ENCODE measurements at regions not wholly inside any gene's neighbourhood (a gene's known extent, or its start where the extent isn't known, plus 50 kb on each side); places are given as distances from the start of the nearest gene placed in this dataset.

DNA sequence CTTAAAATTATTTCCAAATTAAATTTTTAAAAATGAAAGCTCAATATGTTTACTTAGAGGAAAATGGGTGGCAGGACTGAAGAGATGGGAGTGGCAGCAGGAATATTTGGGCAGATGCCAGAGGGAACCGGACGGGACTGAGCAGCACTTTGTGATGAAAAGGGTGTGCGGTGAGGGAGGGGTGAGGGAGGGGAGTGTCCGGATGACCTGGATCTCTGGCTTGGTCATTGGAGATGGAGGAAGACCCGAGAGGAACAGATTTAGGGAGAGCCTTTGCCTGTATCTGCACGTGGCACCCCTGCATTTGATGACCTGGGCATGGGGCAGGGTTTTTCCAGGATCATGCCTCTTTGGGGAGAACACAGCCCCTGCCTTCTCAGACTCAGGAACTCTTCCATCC, 201.1 kb upstream of the MVB12B start:
- DNase-seq = no peak

DNA sequence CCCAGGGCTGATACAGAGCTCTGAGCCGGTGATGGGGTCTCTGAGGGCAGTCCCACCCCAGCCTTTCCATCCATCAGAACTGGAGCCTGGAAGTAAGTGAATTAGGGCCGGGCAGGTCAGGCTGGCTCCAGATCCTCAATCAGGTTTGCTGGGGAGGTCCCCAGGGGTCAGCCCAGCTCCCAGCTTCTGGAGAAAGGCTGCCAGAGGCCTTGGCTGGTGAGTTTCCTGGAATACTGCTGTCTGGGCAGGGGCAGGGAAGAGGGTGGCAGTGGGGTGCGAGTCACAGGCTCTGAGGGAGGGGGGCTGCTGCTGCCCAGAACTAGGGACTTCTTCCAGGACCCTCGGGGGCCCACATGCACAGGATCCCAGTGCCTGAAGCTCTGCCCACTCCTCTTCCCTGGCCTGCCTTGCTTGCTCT, 200.6 kb upstream of the MVB12B start:
- DNase-seq = no peak

DNA sequence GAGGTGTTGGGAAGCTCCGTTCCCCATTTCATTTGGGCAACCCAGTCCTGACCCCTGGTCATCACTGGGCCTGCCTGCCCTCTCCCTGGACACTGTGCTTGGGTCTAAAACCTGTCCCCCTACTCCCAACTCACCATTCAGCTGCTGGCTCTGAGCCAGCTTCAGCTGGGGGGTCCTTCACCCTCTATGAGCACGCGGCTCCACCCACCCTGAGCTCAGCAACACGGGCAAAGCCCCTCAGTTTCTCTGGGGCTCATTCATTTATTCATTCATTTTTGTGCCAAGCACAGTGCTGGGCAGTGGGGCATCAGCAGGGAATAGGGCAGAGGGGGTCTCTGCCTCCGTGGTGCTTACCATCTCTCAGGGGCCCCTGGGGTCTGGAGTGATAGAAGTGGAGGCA, 199.8 kb upstream of the MVB12B start:
- DNase-seq = no peak

DNA sequence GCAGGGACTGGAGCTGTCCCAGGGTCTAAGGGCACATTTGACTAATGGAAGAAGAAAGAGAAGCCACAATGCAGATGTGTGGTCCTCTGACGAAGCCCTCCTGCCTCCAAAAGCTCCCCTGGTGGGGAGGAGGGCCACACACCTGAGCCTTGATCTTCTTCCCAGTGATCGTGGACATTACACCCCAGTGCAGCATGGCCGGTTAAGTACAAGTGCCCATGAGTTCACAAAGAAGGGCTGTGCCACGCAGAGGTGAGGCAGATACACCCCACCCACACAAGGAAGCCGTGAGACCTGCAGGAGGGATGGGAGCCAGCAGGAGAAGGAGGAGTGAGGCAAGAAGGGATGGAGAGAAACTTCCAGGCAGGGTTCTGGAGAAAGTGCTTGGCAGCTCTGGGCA, 199.0 kb upstream of the MVB12B start:
- no peak for DNase-seq

DNA sequence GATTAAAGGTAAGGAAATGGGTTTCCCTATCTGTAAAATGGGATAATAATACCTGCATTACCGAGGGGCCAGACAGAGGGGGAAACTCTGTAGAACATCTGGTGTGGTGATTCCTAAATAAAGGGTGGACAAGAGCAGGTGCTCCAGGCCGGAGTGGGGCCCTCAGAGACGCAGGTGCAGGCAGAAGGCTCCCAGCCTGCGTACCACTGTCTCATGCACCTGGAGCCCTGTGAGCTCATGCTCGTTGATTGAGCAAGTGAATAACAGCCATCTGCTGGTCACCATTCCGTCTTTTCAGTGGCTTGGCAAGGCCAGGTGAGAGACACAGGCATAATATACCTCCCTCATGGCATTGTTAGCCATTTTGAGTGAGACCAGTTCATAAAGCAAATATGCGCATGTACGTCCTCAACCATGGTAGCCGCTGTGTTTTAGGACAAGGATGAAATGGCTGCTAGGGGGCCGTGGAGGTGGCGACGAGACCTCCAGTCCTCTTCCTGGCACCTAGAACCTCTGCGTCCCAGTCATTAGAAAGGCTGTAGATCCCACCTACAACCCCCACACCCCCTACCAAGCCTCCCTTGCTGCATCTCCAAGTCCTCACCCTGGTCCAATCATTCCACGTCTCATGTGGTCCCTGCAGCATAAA, 198.0 kb upstream of the MVB12B start:
- no peak for DNase-seq

DNA sequence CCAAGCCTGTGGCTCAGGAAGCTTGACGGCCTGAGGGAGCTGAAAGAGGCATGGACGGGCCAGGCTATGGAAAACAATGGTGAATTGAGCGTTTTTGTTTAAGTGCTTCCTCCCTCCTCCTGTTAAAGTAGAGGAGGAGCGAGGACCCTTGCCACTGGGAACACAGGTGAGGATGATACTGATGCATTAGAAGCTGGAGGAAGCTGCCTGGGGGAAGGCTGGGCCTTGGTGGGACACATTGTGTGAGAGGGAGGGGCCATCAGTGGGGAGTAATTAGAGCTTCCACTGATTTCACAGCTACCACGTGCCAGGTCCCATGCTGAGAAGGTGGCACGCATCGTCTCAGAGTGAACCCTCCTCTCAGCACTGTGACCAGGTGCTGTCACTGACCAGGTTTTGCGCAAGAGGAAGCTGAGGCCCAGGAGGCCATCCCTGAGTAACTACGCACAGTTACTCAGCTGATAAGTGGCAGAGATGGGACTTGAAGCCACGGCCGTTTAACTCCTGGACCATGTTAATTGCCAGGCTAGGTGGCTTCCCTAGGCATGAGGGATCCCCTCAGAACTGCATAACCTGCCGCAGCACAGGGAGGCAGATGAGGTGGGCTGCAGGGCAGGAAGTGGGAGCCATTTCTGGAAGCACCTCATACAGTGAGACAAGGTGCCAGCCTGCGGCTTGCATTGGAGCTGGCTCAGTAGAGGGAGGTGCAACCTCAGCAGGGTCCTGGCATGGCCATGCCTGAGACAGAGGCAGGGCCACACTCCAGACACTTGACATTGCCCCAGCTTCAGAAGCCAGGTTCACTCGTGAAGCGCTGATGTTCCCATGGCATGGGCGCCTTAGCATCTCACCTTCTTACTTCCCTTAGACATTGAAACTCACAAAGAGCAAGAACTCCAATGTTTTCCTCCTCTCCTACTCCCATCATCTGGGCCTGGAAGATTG, 195.3 kb upstream of the MVB12B start:
- no peak for DNase-seq

DNA sequence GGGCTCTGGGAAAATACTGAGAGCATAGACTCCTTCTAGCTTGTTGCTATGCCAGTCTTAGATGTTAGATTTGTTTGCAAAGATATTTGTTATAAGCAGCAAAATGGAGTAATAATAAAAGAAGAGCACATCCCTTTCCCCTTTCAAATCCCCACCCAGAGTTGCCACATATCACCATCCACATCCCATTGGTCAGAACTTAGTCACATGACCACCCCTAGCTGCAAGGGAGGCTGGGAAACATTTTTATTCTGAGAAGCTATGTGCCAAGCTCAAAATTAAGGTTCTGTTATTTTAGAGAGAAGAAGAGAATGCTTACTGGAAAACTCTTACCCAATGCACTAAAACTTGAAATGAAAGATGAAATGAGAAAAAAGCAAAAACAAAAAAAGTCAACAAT, 193.9 kb upstream of the MVB12B start:
- DNase-seq = no peak

DNA sequence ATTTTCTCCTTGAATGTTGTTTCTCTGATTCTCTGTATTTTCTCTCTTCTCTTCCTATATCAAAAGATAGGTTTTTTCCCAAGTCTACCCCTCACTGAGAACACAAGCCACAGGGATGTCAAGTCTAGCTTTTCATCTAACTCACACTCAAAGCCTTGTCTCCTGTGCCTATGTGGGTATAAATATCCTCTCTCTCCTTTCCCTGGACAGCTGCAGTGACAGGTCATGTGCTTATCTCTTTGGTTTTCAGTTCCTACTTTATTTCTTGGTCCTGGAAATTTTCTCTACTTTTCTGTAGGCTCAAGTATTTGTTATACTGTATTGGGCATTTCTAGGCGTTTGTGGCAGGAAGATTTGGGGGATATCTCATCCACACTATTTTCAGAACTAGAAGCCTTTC, 182.4 kb upstream of the MVB12B start:
- DNase-seq = no peak

DNA sequence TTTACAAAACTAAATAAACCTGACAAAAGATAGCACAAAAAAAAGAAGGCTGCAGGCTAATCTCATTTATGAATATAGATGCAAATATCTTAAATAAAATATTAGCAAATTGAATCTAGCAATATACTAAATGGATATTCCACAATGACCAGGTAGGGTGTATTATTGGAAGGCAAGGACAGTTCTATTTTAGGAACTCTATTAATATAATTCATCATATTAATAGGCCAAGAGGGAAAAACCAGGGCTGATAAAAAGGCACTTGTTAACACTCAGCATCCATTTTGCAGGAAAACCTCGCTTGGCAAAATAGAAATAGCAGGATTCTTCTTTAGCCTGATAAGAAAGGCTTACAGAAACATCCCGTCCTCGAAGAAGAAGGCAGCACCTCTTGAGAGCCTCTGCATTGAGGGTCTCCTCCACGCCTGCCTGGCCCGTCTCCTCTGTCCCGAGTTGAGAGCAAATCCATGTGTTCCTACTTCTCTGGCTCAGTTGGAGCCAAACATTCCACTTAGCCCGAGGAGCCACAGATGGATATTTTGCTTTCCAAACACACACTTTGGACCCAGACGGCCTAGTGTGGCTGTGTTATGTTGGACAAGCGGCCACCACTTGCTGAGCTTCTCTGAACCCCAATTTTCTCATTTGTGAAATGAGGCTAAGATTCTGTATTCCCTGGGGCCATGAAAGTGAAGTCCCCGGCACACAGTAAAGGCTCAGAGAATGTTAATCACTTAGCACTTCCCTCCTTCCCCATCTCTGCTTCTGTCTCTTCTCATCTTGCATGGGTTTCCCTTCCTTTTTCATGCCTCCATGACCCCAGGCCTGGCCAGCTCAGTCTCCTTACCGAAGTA, 181.8 kb upstream of the MVB12B start:
- no peak for DNase-seq

DNA sequence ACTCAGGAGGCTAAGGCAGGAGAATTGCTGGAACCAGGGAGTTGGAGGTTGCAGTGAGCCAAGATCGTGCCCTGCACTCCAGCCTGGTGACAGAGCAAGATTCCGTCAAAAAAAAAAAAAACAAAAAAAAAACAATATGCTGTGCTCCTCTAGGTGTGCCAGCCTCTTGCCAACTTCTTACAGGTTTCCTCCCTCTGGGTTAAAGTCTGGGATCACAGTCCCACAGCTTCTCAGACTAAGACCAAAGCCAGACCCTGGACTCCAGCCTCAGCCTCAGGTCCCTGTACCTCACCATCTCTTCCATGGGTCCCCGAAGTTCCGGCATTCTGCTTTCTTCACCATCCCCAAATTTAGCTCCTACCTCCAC, 180.8 kb upstream of the MVB12B start:
- no peak for DNase-seq

DNA sequence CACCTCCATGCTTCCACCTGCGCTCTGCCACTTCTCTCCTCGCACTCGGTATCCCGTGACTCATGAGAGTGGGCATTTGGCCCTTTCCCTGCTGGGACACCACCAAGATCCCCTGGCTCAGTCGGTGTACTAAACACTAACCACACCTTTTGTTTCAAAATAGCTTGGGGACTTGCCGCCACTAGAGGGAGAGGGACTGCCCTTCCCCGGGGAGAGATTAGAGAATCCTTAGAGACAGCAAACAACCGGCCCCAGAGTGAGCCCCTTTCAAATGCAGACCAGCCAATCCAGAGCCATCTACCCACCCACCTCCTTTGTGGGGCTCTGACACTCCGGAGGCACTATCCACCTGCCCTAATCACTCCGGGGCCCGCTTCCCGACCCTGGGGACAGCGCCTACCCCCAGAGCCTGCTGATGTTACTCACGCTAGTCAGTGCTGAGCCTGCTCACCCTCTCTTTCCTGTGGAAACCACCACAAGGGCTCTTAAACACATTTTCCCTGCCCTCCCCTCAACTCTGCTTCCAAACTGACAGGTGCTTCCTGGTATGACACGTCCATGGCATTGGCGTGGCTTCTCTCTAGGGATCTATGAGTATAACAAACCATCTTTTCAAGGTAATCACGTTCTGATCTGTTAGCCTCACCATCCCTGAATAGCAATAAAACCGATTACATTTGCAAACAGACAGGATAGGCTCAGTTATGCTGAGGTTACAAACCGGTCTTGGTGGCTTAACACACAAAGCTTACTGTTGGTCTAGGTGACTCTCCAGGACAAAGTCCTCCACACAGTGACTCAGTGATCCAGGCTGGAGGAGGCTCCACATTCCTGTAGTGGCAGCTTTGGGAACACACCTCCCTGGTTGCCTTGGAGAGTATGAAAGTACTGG, 180.1 kb upstream of the MVB12B start:
- peak in 1 of 2 donors; percentile 10 for DNase-seq

DNA sequence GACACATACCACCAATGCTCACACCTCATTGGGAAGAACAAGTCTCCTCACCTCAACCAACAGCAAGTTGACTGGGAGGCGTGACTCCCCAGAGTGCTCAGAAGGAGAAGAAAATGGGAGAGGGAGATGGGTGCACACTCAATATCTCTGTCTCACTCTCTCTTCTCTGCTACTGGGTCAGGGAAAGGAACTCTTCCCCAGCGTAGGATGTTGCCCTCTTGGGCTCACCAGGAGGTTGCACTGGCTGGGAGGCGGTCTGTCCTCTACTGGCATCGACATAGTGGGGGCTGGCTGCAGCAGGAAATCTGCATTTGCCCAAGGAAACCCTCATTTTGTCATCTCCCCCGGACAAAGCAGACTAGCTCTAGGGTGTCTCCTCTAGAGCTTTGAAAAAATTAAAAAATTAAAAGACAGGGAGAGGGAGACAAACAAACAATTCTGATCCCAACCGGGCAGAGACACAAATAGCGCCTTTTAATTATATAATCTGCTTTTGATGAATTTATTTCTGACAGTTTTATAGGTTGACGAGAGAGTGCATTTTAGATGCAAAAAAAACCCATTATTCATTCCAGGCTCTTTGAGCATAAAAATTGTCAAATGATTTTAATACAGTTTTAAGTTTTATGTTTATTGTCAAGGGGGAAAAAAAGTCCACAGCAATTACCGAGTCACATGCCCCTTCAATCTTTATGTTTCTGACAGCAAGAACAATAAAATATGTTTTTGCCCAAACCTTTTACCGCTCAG, 179.3 kb upstream of the MVB12B start:
- no peak for DNase-seq

DNA sequence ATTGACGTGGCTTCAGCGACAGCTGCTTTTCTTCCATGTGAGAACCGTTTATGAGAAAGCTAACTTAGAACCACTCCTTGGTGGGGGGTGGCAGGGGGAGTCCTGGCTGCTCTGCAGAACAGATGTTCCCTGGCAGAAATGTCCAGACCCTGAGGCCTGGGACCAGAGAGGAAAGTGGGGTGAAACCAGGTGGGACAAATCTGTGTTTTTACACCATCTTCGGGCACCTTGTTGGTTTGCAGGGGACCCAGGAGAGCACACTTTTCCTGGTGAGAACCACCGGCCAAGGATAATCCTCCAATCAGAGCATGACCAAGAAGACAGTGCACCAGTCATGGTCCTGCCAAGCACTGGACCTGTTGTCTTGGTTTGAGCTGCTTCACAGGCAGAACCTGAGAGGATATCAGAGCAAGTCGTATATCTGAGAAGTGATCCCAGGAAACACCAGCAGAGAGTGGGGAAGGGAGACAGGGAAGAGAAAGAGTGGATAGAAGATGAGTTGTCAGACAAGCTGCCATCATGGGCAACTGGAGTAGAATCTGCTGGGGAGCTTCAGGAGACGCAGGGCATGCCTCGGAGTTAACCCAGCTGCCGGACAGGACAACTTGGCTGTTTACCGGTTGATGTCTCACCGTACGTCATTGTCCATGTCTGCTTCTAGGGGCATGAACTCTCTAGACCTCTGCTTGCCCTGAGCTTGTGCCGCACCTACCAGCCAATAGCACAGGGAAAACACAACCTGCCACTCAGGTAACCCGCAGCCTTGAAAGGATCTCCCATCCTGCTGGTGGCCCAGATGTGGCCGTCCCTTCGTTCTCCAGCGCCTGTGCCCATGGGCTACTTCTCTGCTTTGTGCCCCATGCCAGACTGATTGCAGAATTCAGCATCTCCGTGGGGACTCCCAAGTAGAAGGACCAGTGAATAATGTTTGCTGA, 178.4 kb upstream of the MVB12B start:
- DNase-seq = no peak

DNA sequence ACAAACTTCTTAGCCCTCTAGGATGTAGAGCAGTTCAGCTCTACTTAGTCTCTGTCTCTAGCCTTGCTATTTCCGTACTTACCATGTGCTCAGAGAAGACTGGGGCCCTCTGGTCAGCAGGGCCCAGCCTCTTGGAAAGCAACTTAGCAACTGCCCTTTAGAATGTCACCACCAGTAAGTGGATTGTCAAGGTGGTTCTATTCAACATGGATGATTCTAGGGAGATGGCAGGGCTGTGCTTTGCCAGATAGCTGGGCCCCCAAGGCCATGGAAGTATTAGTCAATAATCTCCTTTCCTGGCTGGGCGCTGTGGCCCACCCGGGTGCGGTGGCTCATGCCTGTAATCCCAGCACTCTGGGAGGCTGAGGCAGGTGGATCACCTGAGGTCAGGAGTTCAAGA, 177.6 kb upstream of the MVB12B start:
- no peak for DNase-seq

DNA sequence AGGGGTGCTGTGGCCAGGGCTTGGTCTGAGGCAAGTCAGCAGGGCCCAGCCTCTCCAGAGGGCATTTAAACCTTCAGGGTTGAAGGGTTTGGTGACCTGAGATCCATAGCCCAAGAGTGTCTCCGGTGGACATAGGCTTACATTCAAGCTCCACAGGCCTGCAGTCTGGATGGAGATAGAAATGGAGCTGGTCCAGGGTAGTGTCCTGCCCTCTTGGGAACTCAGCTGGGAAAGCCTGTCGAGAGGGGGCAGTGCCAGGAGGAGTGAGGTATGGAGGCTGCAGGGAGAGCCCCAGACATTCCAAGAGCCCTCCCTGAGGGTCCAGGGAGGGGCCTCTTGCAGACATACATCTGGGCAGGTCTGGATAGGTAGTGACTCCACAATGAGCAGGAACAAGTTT, 177.0 kb upstream of the MVB12B start:
- DNase-seq = no peak

DNA sequence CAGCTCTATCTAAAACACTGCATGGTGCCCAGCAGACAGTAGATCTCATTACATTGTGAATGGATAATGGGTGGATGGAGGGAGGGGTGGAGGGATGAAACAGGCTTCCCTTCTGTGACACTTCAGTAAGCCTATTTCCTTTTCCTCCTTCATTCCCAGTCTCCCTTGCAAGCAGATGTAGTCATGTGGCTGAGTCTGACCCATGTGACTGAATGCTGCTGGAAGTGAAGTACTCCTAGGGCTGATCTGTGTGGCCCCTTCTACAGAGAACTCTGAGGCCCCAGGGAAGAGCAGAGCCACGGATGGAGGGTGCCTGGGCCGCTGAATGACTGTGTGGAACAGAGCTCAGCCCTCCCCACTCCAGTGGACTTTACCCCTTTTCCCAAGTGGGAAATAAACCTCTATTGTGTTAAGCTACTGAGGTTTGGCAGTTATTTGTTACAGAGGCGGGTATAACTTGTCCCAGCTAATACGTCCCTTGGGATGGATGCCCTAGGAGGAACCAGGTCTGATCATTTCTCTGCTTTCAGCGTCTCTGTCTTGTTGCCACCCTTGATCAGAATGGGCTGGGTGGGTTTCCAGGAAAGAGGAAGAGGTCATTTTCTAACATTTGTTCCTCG, 176.1 kb upstream of the MVB12B start:
- DNase-seq = no peak

DNA sequence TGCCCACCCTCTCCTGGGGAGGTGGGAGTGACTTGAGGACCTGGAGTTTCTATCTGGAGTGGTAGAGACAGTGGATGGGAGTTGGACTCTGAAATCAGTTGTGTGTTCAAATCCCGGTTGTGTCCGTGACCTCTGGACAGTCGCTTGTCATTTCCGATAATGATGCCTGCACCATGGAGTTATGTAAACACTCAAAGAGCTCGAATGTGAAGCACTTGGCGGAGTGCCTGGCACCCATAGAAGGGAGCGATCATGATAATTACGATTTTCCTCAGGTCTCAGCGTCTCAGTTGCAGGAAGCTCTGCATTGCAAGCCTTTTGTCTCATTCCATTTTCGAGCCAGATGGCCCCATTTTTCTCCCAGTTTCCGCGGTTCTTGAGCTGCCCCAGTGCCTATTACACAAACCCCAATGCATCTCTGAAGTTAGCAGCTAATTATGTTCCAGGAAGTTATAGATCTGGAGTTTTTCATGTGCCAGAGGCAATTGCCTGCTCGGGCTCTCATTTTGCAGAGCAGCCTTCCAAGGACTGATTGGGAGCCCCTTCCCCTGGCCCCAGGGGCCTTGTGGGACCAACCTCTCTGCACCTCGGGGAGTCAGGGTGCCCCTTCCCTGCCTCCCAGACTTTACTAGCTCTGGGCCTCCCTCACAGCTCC, 175.5 kb upstream of the MVB12B start:
- DNase-seq = peak; percentile 27 to 28

DNA sequence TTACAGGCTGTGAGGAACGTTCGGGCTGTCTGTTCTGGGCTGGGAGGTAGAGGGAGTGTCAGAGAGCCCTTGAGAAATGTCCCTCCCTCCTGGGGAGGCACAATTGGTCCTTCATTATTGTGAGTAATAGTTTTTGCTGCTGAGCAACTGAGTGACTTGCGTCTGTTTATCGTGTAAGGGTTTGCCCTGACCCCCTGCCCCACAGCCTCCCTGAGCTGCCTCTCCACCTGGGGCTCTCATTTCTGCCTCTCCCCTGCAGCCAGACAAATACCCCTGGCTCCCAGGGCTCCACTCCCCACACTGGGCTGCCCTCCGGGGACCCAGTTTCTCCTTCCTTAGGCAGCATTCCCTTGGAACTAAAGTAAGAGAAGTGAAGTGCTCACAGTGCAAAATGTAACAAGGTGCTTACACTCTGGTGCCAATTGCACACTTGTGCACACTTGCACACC, 174.9 kb upstream of the MVB12B start:
- peak in 1 of 2 donors; percentile 9 for DNase-seq

Measured in right lung (tissue), 2 donors.